Activated B cell treated with CpG ODN at 0.5 μM for 24 hours (primary cell): ENCODE measurements at regions not wholly inside any gene's neighbourhood (a gene's known extent, or its start where the extent isn't known, plus 50 kb on each side); places are given as distances from the start of the nearest gene placed in this dataset.
"Not testable (repeated sequence)": the region's sequence is repeated elsewhere in the genome, so short reads cannot be mapped to it uniquely, and the experiment has no call there.

ENCODE experiments used
- ATAC-seq: fragments of 200-7000 bp; cut with Tn5 transposase; one replicate; pipeline ENCODE4 v1.10.0; 2021; ENCODE audit warnings: low read depth, mild to moderate bottlenecking, moderate library complexity
- CTCF ChIA-PET: fragments of 350-600 bp; sonication (Branson Sonifier 250); formaldehyde crosslinking; loops from one replicate; lab custom pipeline; 2021; ENCODE audit warnings: antibody characterized with exemption; lab: Charles Lee
- POLR2A ChIA-PET: fragments of 350-600 bp; sonication (Branson Sonifier 250); formaldehyde crosslinking; loops from one replicate; lab custom pipeline; 2021; ENCODE audit warnings: antibody characterized with exemption; lab: Charles Lee
- DNase-seq: peaks from one replicate; pipeline ENCODE4 v3.0.0; 2022
- H3K27ac Mint-ChIP-seq: one replicate; pipeline ENCODE4 v1.8.0; 2020; ENCODE audit warnings: mixed read lengths
- H3K27me3 Mint-ChIP-seq: one replicate; pipeline ENCODE4 v1.8.0; 2021; ENCODE audit warnings: mixed read lengths
- H3K36me3 Mint-ChIP-seq: one replicate; pipeline ENCODE4 v1.8.0; 2021; ENCODE audit warnings: low read depth, mixed read lengths
- H3K4me1 Mint-ChIP-seq: one replicate; pipeline ENCODE4 v1.8.0; 2021; ENCODE audit warnings: mixed read lengths
- H3K4me3 Mint-ChIP-seq: one replicate; pipeline ENCODE4 v1.8.0; 2020; ENCODE audit warnings: mild to moderate bottlenecking, mixed read lengths
- H3K9me3 Mint-ChIP-seq: one replicate; pipeline ENCODE4 v1.8.0; 2020; ENCODE audit warnings: mixed read lengths
- intact Hi-C: fragments of 100-400 bp; cut with micrococcal nuclease; formaldehyde crosslinking; loops from one replicate; pipeline ENCODE4 v1.15.1; 2024
- TF ChIP-seq, protein P1 (sequence below): fragments of 200-600 bp; IDR thresholded peaks from one replicate; pipeline ENCODE4 v1.8.0; 2022; ENCODE audit warnings: antibody characterized with exemption, mild to moderate bottlenecking

DNA sequence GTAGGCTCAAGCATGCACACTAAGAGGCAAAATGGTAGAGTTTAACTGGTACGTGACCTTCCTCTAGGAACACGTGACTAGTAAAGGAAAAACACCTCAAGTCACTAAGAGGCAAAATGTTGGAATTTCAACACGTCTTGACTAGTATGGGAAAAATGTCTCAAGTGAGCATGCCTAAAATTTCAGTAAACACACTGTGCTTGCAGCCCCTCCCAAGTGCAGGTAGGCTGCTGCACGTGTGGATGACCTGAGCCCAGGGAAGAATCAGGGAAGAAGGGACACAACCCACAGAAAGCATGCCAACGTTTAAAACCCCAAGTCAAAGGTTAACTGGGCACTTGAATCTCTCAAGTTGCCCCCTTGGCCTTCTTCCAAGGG lies 162.2 kb downstream of the TENT5A start:
- no peak overlapping the region for H3K27ac Mint-ChIP-seq
- H3K4me3 Mint-ChIP-seq = no peak overlapping the region
- TF ChIP-seq, protein P1, sequence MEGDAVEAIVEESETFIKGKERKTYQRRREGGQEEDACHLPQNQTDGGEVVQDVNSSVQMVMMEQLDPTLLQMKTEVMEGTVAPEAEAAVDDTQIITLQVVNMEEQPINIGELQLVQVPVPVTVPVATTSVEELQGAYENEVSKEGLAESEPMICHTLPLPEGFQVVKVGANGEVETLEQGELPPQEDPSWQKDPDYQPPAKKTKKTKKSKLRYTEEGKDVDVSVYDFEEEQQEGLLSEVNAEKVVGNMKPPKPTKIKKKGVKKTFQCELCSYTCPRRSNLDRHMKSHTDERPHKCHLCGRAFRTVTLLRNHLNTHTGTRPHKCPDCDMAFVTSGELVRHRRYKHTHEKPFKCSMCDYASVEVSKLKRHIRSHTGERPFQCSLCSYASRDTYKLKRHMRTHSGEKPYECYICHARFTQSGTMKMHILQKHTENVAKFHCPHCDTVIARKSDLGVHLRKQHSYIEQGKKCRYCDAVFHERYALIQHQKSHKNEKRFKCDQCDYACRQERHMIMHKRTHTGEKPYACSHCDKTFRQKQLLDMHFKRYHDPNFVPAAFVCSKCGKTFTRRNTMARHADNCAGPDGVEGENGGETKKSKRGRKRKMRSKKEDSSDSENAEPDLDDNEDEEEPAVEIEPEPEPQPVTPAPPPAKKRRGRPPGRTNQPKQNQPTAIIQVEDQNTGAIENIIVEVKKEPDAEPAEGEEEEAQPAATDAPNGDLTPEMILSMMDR = no peak
- ChIA-PET POLR2A (no interaction called here), CTCF (no interaction called here)
- H3K9me3 Mint-ChIP-seq = peaks cover 5% of the 10 kb centered on the region
- no peaks in the 10 kb centered on the region for H3K4me1 Mint-ChIP-seq
- H3K36me3 Mint-ChIP-seq = no peaks in the 10 kb centered on the region
- ATAC-seq (no peak), DNase-seq (no peak)
- H3K27me3 Mint-ChIP-seq = no peaks in the 10 kb centered on the region
- intact Hi-C loops = no loop called here

DNA sequence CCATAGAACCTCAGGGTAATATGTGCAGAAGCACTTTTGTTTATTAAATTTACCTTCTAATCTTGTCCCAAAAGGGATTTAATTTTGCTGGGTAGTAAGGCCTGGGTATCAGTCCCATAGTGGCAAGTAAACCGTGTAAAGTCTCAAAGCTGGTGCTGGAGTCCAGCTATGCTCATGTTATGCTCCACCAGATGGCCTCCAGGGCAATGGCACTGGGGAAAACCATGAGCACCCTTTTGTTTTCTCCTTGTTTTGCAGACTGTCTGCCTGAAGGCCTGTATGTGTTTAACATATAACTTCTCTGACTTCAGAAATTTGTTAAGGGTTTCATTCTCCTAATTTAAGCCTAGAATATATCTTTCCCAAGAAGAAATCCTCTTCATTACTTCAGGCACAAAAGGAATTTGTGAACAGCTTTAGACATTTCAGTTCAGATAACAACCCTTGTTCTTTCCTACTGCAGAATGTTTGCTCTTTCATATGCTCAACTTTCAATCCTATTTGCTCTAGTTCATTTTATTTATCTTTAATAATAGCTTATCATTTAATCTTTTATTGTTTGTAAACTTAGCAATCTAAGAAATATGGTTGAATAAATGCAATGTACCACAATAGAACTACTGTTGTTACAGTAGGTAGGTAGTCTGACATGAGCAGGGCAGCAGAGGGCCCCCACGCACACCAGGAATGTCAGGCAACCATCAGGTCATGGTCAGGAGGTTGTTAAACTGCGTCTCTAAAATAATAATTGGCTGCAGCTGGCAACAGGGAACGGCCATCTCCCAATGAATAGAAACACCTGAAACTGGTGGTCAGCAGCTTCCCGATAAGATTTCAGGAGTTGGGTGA lies 162.8 kb downstream of the TENT5A start:
- H3K4me3 Mint-ChIP-seq = no peak overlapping the region
- intact Hi-C loops = no loop called here
- H3K4me1 Mint-ChIP-seq = no peaks in the 10 kb centered on the region
- peaks cover 6% of the 10 kb centered on the region for H3K9me3 Mint-ChIP-seq
- no peak for ATAC-seq
- TF ChIP-seq, protein P1 = no peak
- H3K27me3 Mint-ChIP-seq = no peaks in the 10 kb centered on the region
- no peak for DNase-seq
- no peak overlapping the region for H3K27ac Mint-ChIP-seq
- H3K36me3 Mint-ChIP-seq = no peaks in the 10 kb centered on the region
- ChIA-PET CTCF (no interaction called here), POLR2A (no interaction called here)

DNA sequence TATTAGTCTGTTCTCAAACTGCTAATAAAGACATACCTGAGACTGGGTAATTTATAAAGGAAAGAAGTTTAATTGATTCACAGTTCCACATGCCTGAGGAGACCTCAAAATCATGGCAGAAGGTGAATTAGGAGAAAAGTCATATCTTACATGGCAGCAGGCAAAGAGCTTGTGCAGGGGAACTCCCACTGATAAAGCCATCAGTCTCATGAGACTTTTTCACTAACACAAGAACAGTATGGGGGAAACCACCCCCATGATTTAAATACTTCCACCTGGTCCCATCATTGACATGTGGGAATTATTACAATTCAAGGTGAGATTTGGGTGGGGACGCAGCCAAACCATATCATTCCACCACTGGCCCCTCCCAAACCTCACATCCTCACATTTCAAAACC lies 166.8 kb downstream of the TENT5A start:
- H3K27ac Mint-ChIP-seq, H3K4me1 Mint-ChIP-seq, intact Hi-C loops, POLR2A ChIA-PET, H3K9me3 Mint-ChIP-seq, DNase-seq, CTCF ChIA-PET, ATAC-seq, H3K36me3 Mint-ChIP-seq, H3K4me3 Mint-ChIP-seq, H3K27me3 Mint-ChIP-seq: not testable (repeated sequence)

DNA sequence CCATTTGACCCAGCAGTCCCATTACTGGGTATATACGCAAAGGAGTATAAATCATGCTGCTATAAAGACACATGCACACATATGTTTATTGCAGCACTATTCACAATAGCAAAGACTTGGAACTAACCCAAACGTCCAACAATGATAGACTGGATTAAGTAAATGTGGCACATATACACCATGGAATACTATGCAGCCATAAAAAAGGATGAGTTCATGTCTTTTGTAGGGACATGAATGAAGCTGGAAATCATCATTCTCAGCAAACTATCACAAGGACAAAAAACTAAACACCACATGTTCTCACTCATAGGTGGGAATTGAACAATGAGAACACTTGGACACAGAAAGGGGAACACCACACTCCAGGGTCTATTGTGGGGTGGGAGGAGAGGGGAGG lies 168.3 kb downstream of the TENT5A start:
- H3K4me1 Mint-ChIP-seq, POLR2A ChIA-PET, H3K9me3 Mint-ChIP-seq, H3K4me3 Mint-ChIP-seq, H3K27me3 Mint-ChIP-seq, H3K36me3 Mint-ChIP-seq, DNase-seq, ATAC-seq, CTCF ChIA-PET, H3K27ac Mint-ChIP-seq, intact Hi-C loops: not testable (repeated sequence)

DNA sequence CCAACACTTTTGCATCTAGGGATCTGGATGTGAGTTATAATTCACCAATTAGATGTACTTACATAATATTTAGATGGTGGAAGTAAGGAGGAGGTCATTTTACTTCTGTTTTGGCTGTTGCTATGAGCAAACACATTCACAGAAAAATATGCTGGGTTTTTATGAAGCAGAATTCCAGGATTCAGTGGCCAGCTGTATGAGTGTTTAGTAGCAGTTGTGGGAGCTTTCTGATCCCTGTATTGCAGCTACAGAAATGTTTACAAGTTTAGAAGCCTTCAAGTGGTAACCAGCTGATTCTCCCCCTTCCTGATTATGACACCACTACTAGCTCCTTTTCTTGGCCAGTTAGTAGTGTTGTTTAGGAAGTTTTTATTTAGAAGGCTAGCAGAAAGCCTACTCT lies 177.0 kb downstream of the TENT5A start:
- H3K9me3 Mint-ChIP-seq = no peaks in the 10 kb centered on the region
- intact Hi-C loops = no loop called here
- no peak for DNase-seq
- no peak overlapping the region for H3K27ac Mint-ChIP-seq
- H3K4me3 Mint-ChIP-seq = no peak overlapping the region
- CTCF ChIA-PET = no interaction called here
- ATAC-seq = no peak
- TF ChIP-seq, protein P1 = no peak
- no peaks in the 10 kb centered on the region for H3K27me3 Mint-ChIP-seq
- POLR2A ChIA-PET = no interaction called here
- no peaks in the 10 kb centered on the region for H3K4me1 Mint-ChIP-seq
- no peaks in the 10 kb centered on the region for H3K36me3 Mint-ChIP-seq

DNA sequence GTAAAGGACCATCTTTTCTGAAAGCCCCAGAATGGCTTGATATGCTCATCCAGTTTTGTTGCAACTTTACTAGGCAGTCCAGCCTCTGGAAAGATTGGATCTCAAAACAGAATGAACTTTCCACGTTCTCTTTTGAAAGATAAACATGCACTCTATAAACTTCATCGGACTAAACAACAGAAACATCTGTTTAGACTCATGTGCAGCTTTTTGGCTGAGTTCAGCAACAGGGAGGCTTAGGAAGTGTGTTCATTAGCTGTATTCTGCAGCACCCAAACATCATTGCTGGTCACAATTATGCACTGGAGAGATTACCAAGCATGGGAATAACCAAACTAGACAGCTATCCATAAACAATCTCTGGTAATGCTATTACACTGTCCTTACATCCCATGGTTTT lies 180.5 kb downstream of the TENT5A start:
- H3K4me3 Mint-ChIP-seq = no peak overlapping the region
- no peak overlapping the region for H3K27ac Mint-ChIP-seq
- intact Hi-C loops = no loop called here
- no peaks in the 10 kb centered on the region for H3K4me1 Mint-ChIP-seq
- H3K9me3 Mint-ChIP-seq = no peaks in the 10 kb centered on the region
- H3K36me3 Mint-ChIP-seq = no peaks in the 10 kb centered on the region
- H3K27me3 Mint-ChIP-seq = no peaks in the 10 kb centered on the region
- ChIA-PET POLR2A (no interaction called here), CTCF (no interaction called here)
- DNase-seq (no peak), ATAC-seq (no peak)
- TF ChIP-seq, protein P1 = no peak
